ENCODE measurements at regions not wholly inside any gene's neighbourhood (a gene's known extent, or its start where the extent isn't known, plus 50 kb on each side); places are given as distances from the start of the nearest gene placed in this dataset.

DNA sequence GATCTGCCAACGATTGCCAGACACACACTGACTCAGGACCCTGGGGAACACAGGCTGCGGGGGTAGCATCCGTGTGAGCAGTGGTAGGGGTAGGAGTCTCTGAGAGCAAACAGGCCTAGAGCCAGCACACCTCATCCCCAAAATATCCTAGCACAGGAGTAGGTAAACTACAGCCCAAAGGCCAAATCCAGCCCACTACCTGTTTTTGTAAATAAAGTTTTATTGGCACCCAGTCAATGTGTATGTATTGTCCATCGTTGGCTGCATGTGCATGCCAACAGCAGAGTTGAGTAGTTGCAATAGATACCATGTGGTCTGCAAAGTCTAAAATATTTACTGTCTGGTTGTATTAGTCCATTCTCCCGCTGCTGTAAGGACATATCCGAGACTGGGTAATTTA, 55.5 kb upstream of the GPRC5B start:
- H3K9me3 ChIP-seq (ENCODE audit: control insufficient read depth, insufficient read depth, low read length) = no peaks in the 10 kb centered on the region
- no peaks in the 10 kb centered on the region for H3K36me3 ChIP-seq (ENCODE audit: insufficient read depth, low read length)
- peaks cover 6% of the 10 kb centered on the region; the same call in 1 of the 2 replicates for H3K4me1 ChIP-seq (ENCODE audit: insufficient read depth, low read length)
- H3K9ac ChIP-seq (ENCODE audit: low read depth, low read length) = no peak overlapping the region

DNA sequence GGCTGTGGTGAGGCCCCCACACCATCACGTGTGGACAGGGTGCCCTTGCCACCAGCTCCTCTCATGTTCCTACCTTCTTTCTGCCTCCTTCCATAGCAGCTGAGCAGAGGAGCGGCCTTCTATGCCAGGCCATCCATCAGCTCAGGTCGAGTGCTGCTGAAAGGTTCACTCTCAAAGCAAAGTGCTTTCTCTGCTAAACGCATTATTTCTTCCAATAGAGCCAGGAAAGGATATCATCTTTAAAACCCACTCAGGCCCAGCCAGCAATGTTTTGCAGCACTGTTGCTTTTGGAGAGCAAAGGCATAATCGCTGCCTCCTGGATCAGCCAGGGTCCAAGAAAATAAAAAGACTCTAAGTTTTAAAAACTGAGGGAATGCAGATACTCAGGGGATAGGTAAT, 54.9 kb upstream of the GPRC5B start:
- no peaks in the 10 kb centered on the region for H3K9me3 ChIP-seq (ENCODE audit: control insufficient read depth, insufficient read depth, low read length)
- H3K9ac ChIP-seq (ENCODE audit: low read depth, low read length) = no peak overlapping the region
- no peaks in the 10 kb centered on the region for H3K36me3 ChIP-seq (ENCODE audit: insufficient read depth, low read length)
- H3K4me1 ChIP-seq (ENCODE audit: insufficient read depth, low read length) = no peaks in the 10 kb centered on the region

DNA sequence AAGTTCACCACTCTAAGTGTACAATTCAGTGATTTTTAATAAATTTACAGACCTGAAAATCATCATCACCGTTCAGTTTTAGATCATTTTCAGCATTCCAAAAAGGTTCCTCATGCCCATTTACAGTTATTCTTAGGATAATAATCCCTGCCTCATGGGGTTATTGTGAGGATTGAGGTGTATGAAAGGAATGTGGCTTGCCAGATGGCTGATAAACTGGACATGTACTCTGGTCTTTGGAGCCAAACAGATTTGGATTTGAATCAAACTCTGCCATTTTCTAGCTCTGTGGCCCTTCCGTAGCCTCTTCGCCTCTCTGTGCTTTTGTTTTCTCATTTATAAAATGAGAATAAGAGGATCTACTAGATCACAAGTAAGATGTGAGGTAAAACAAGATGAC, 53.9 kb upstream of the GPRC5B start:
- Histone ChIP-seq H3K36me3 (ENCODE audit: insufficient read depth, low read length) (no peaks in the 10 kb centered on the region), H3K9ac (ENCODE audit: low read depth, low read length) (no peak overlapping the region), H3K9me3 (ENCODE audit: control insufficient read depth, insufficient read depth, low read length) (no peaks in the 10 kb centered on the region), H3K4me1 (ENCODE audit: insufficient read depth, low read length) (no peaks in the 10 kb centered on the region)

DNA sequence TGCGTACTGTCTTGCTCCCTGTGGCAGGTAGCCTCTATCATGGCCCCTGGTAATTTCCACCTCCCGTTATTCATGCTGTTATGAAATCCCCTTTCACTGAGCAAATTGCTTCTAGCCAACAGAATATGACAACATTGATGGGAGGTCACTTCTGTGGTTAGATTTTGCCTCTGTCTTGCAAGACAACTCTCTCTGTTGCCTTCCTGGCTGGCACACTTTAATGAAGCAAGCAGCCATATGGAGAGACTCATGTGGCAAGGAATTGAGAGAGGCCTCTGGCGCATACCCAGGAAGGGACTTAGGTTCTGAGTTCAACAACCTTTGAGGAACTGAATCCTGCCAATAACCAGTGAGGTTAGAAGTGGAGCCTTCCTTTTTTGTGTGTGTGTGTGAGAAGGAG, 51.8 kb upstream of the GPRC5B start:
- Histone ChIP-seq H3K9me3 (ENCODE audit: control insufficient read depth, insufficient read depth, low read length) (no peaks in the 10 kb centered on the region), H3K9ac (ENCODE audit: low read depth, low read length) (no peak overlapping the region), H3K36me3 (ENCODE audit: insufficient read depth, low read length) (no peaks in the 10 kb centered on the region), H3K4me1 (ENCODE audit: insufficient read depth, low read length) (no peaks in the 10 kb centered on the region)

DNA sequence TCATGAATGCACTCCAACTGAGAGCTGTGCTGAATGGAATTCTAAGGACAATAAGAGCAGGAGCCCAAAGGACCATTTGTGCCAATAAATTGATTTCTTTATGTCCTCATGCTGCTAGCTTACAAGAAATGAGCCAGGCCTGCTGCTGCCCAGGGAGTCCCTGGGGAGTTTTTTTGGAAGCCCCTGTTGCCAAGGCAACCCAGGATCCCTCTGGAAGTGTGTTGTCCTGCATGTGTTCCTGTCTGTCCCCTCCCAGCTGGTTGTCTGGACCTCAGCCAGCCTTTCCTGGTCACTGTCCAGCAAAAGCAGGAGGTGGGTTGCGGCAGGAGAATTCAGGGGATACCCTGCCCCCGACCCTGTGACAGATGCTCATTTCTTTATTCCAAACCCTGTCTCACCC, 51.0 kb upstream of the GPRC5B start:
- H3K4me1 ChIP-seq (ENCODE audit: insufficient read depth, low read length) = no peaks in the 10 kb centered on the region
- no peaks in the 10 kb centered on the region for H3K9me3 ChIP-seq (ENCODE audit: control insufficient read depth, insufficient read depth, low read length)
- no peaks in the 10 kb centered on the region for H3K36me3 ChIP-seq (ENCODE audit: insufficient read depth, low read length)
- no peak overlapping the region for H3K9ac ChIP-seq (ENCODE audit: low read depth, low read length)

All from ES-I3 (cell line).